ENCODE measurements at regions not wholly inside any gene's neighbourhood (a gene's known extent, or its start where the extent isn't known, plus 50 kb on each side); places are given as distances from the start of the nearest gene placed in this dataset.

DNA sequence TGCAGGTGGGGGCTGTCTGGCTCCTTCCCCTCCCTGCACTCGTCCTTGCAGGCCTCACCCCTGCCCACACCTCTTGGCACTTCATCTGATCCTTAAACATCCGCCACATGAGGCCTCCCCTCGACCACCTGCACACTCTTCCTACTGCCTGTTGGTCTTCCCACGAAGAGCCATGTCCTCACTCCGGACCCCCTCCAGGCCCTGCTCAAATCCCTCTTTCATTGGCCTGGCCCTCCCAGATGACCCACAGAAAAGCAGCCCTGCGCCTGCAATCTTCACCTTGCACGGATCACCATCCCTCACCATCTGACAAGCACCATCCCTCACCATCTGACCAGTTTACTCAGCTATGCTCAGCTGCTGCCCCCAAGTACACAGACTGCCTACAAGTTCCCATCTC, 193.6 kb downstream of the BCL11B start:
- H3K36me3 Mint-ChIP-seq (ENCODE audit: low read depth, unreplicated experiment): no peaks in the 10 kb centered on the region
- H3K4me3 Mint-ChIP-seq (ENCODE audit: unreplicated experiment): no peak overlapping the region
- no peaks in the 10 kb centered on the region for H3K4me1 Mint-ChIP-seq (ENCODE audit: unreplicated experiment)
- DNase-seq (ENCODE audit: low spot score): no peak
- H3K27ac Mint-ChIP-seq (ENCODE audit: unreplicated experiment): no peak overlapping the region
- TF ChIP-seq, protein P1, sequence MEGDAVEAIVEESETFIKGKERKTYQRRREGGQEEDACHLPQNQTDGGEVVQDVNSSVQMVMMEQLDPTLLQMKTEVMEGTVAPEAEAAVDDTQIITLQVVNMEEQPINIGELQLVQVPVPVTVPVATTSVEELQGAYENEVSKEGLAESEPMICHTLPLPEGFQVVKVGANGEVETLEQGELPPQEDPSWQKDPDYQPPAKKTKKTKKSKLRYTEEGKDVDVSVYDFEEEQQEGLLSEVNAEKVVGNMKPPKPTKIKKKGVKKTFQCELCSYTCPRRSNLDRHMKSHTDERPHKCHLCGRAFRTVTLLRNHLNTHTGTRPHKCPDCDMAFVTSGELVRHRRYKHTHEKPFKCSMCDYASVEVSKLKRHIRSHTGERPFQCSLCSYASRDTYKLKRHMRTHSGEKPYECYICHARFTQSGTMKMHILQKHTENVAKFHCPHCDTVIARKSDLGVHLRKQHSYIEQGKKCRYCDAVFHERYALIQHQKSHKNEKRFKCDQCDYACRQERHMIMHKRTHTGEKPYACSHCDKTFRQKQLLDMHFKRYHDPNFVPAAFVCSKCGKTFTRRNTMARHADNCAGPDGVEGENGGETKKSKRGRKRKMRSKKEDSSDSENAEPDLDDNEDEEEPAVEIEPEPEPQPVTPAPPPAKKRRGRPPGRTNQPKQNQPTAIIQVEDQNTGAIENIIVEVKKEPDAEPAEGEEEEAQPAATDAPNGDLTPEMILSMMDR (IDR thresholded peaks at IDR 0.05; ENCODE audit: unreplicated experiment): no peak
- peaks cover 5% of the 10 kb centered on the region for H3K27me3 Mint-ChIP-seq (ENCODE audit: unreplicated experiment)
- H3K9me3 Mint-ChIP-seq (ENCODE audit: unreplicated experiment): no peaks in the 10 kb centered on the region

DNA sequence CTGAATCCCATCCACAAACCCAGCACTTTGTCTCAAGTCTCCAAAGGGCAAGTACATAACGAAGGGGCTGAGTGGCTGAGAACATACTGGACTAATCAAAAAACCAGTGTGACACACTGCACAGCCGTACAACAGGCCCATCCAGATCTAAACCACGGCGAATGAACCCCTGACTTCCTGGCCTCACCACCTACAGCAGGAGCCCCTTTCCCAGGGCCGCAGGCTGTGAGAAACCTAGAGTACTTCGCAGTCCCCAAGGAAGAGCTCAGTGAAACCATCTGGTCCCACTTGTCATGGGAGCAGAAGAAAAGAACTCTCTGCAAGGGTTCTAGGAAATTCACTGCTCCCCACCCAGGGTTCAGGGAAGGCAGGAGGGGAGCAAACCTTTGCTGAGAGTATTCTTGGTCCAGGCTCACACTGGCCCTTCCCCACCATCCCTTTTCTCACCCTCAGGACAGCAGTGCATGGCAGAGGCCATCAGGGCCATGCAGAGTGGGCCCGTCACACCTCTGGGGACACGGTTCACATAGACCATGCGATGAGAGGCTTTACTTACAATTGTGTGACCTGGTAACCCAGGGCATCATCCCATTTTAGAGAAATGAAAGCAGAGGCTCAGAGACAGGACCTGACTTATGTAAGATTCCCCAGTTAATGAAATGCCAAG, 192.8 kb downstream of the BCL11B start:
- Mint-ChIP-seq H3K27me3 (ENCODE audit: unreplicated experiment) (peaks cover 5% of the 10 kb centered on the region), H3K36me3 (ENCODE audit: low read depth, unreplicated experiment) (no peaks in the 10 kb centered on the region), H3K27ac (ENCODE audit: unreplicated experiment) (no peak overlapping the region), H3K9me3 (ENCODE audit: unreplicated experiment) (no peaks in the 10 kb centered on the region), H3K4me1 (ENCODE audit: unreplicated experiment) (no peaks in the 10 kb centered on the region), H3K4me3 (ENCODE audit: unreplicated experiment) (no peak overlapping the region)
- TF ChIP-seq, protein P1 (IDR thresholded peaks at IDR 0.05; ENCODE audit: unreplicated experiment): no peak
- no peak for DNase-seq (ENCODE audit: low spot score)

DNA sequence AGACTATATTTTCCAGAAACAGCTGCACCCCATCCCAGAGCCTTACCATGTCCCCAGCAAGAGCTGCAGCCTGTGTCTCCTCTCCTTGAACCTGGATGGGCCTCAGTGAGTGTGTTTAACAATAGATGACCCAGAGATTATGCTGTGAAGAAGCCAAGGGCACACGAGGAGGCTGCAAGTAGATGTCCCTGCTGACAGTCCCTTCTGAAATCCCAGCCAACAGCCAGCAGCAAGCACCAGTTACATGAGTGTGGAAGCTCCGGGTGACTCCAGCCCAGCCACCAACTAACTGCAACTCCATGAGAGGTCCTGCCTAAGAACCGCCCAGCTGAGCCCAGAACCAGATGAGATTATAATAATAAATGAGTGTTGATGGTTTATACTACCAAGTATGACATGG, 191.7 kb downstream of the BCL11B start:
- Mint-ChIP-seq H3K27ac (ENCODE audit: unreplicated experiment) (no peak overlapping the region), H3K27me3 (ENCODE audit: unreplicated experiment) (peaks cover 5% of the 10 kb centered on the region), H3K36me3 (ENCODE audit: low read depth, unreplicated experiment) (no peaks in the 10 kb centered on the region), H3K4me1 (ENCODE audit: unreplicated experiment) (no peaks in the 10 kb centered on the region), H3K9me3 (ENCODE audit: unreplicated experiment) (no peaks in the 10 kb centered on the region), H3K4me3 (ENCODE audit: unreplicated experiment) (no peak overlapping the region)
- no peak for DNase-seq (ENCODE audit: low spot score)
- TF ChIP-seq, protein P1 (IDR thresholded peaks at IDR 0.05; ENCODE audit: unreplicated experiment): no peak

DNA sequence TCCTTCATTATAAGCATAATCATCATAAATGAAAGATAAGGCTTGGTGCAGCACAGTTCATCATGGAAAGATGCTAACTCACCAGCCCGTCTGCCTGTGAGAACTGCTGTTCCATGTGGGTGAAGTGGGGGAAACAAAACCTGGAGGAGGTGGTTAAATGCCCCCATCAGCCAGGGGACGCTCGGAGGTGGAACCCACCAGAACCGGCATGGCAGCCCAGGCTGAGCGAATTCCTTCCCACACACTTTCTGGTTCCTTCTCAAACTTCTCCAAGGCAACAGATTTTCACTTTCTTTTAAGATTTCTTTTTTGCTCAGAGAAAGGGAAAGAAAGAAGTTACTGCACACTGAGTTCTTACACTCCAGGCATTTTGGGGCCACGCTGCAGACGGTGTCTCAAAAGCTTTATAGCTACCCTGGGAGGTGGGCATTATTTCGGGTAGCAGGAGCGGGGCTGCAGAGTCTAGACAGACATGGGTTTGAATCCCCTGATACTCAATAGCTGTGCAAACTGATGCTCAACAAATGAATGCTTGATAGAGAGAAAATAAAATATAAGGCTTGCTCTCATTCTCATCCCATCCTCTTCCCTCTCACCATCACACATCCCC, 190.7 kb downstream of the BCL11B start:
- TF ChIP-seq, protein P1 (IDR thresholded peaks at IDR 0.05; ENCODE audit: unreplicated experiment): no peak
- H3K27me3 Mint-ChIP-seq (ENCODE audit: unreplicated experiment): peaks cover 5% of the 10 kb centered on the region
- H3K9me3 Mint-ChIP-seq (ENCODE audit: unreplicated experiment): no peaks in the 10 kb centered on the region
- no peak overlapping the region for H3K27ac Mint-ChIP-seq (ENCODE audit: unreplicated experiment)
- H3K36me3 Mint-ChIP-seq (ENCODE audit: low read depth, unreplicated experiment): no peaks in the 10 kb centered on the region
- DNase-seq (ENCODE audit: low spot score): no peak
- no peak overlapping the region for H3K4me3 Mint-ChIP-seq (ENCODE audit: unreplicated experiment)
- no peaks in the 10 kb centered on the region for H3K4me1 Mint-ChIP-seq (ENCODE audit: unreplicated experiment)

DNA sequence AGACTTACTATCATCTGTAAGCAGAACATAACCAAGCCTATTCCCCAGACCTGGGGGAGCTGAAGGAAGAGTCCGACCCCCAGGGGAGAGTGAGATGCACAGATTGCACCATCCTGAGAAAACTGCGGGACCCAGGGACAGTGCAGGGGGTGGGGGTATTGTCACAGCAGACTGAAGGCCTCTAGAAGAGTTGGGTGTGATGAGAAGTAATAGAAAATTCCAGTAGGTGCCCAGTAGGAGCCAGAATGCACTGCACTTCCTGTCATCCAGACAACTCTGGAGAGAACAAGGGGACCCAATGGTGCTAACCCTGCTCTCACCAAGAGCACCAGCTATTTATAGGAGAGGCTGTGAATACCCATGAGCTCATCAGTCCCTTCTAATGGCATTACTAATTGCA, 190.1 kb downstream of the BCL11B start:
- no peak for DNase-seq (ENCODE audit: low spot score)

More for the DNA sequence above, 190.1 kb downstream of the BCL11B start:
- TF ChIP-seq, protein P1 (IDR thresholded peaks at IDR 0.05; ENCODE audit: unreplicated experiment): no peak
- no peak overlapping the region for H3K27ac Mint-ChIP-seq (ENCODE audit: unreplicated experiment)
- no peaks in the 10 kb centered on the region for H3K36me3 Mint-ChIP-seq (ENCODE audit: low read depth, unreplicated experiment)
- H3K27me3 Mint-ChIP-seq (ENCODE audit: unreplicated experiment): peaks cover 2% of the 10 kb centered on the region
- no peak overlapping the region for H3K4me3 Mint-ChIP-seq (ENCODE audit: unreplicated experiment)
- no peaks in the 10 kb centered on the region for H3K4me1 Mint-ChIP-seq (ENCODE audit: unreplicated experiment)
- H3K9me3 Mint-ChIP-seq (ENCODE audit: unreplicated experiment): no peaks in the 10 kb centered on the region
